ENCODE measurements at regions not wholly inside any gene's neighbourhood (a gene's known extent, or its start where the extent isn't known, plus 50 kb on each side); places are given as distances from the start of the nearest gene placed in this dataset.

DNA sequence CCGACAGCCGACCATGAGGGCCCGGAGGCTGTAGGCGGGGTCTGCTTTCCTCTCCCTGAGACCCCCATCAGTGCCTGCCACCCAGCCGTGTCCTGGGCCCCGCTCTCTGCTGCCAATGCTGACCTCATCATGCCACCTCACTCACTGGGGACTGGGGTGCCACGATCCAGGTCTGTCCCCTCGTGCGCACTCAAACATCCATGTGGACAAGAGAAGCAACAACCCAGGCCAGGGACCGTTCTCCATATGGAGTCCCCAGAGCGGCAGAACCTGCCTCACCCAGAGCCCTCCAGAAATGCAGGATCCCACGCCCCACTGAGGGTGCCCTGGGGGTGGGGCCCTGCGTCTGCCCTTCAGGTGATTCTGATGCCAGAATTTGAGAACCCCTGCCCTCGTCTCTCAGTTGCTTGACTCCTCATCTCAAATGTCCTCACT is 210.0 kb upstream of the PPP2R2D start:
- TF ChIP-seq, protein P1, sequence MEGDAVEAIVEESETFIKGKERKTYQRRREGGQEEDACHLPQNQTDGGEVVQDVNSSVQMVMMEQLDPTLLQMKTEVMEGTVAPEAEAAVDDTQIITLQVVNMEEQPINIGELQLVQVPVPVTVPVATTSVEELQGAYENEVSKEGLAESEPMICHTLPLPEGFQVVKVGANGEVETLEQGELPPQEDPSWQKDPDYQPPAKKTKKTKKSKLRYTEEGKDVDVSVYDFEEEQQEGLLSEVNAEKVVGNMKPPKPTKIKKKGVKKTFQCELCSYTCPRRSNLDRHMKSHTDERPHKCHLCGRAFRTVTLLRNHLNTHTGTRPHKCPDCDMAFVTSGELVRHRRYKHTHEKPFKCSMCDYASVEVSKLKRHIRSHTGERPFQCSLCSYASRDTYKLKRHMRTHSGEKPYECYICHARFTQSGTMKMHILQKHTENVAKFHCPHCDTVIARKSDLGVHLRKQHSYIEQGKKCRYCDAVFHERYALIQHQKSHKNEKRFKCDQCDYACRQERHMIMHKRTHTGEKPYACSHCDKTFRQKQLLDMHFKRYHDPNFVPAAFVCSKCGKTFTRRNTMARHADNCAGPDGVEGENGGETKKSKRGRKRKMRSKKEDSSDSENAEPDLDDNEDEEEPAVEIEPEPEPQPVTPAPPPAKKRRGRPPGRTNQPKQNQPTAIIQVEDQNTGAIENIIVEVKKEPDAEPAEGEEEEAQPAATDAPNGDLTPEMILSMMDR (IDR thresholded peaks at IDR 0.05): no peak
- no peak for TF ChIP-seq POLR2A (IDR thresholded peaks at IDR 0.05)

Data from uterus (tissue), 2 donors.